H1 (cell line): ENCODE measurements at regions not wholly inside any gene's neighbourhood (a gene's known extent, or its start where the extent isn't known, plus 50 kb on each side); places are given as distances from the start of the nearest gene placed in this dataset.

Experiments used
- BACH1 ChIP-seq: IDR thresholded peaks from 2 replicates; pipeline ENCODE4 v1.6.1; 2012; ENCODE audit warnings: low read length, improper control_type of control experiment
- CEBPB ChIP-seq: IDR thresholded peaks from 2 replicates; pipeline ENCODE4 v1.6.1; 2012; ENCODE audit warnings: low read depth, low read length
- CTCF ChIP-seq, 3 experiments: IDR thresholded peaks; 1 replicate in 2 of 3; 2 replicates in 1 of 3; pipeline versions ENCODE4 v1.5.1 to v1.6.1; 2011; ENCODE audit warnings: low read length in 3 of 3, mild to moderate bottlenecking in 3 of 3, inconsistent platforms in 2 of 3, low read depth in 1 of 3, moderate library complexity in 1 of 3; ENCODE audit not compliant: insufficient read depth in 1 of 3; ENCODE audit errors: control extremely low read depth in 1 of 3
- EGR1 ChIP-seq: IDR thresholded peaks from 2 replicates; pipeline ENCODE4 v1.6.1; 2011; ENCODE audit warnings: low read depth, low read length, borderline replicate concordance
- EZH2 ChIP-seq: fragments of 200-600 bp; sonication (generic); IDR thresholded peaks from 2 replicates; pipeline ENCODE4 v1.7.1; 2012; ENCODE audit warnings: low read depth, mild to moderate bottlenecking, moderate library complexity, low read length, inconsistent platforms; ENCODE audit not compliant: severe bottlenecking
- POLR2A ChIP-seq, 2 experiments: IDR thresholded peaks; 1 replicate in 1 of 2; 2 replicates in 1 of 2; pipeline ENCODE4 v1.6.1; 2011; ENCODE audit warnings: low read depth in 2 of 2, low read length in 2 of 2, mild to moderate bottlenecking in 2 of 2; ENCODE audit errors: control extremely low read depth in 1 of 2
- SIRT6 ChIP-seq: IDR thresholded peaks from one replicate; pipeline ENCODE4 v1.7.1; 2012; ENCODE audit warnings: low read length, inconsistent platforms
- SP1 ChIP-seq: IDR thresholded peaks from 2 replicates; pipeline ENCODE4 v1.6.1; 2011; ENCODE audit warnings: low read depth, low read length
- ZNF274 ChIP-seq: IDR thresholded peaks from 2 replicates; pipeline ENCODE4 v1.7.0; 2012; ENCODE audit warnings: low read length, borderline replicate concordance; ENCODE audit errors: extremely low read depth

GRCh38 chr3:135688003-135688402 lies 277.5 kb upstream of the PPP2R3A start:
- TF ChIP-seq EGR1 (no peak), BACH1 (no peak), POLR2A (IDR thresholded peaks at IDR 0.05; ENCODE audit: control extremely low read depth in 1 of 2, low read depth in 2 of 2, low read length in 2 of 2) (no peak), CTCF (IDR thresholded peaks at IDR 0.05; ENCODE audit: control extremely low read depth in 1 of 3, insufficient read depth in 1 of 3, low read depth in 1 of 3, low read length in 3 of 3) (no peak), ZNF274 (no peak), SIRT6 (no peak), EZH2 (no peak), CEBPB (no peak), SP1 (no peak)
